DMS114 treated with DMSO at 0.1 percent for 48 hours (cell line): ENCODE measurements at regions not wholly inside any gene's neighbourhood (a gene's known extent, or its start where the extent isn't known, plus 50 kb on each side); places are given as distances from the start of the nearest gene placed in this dataset.

ENCODE experiments used
- DNase-seq: peaks from one replicate; lab custom pipeline; 2025; ENCODE audit not compliant: unreplicated experiment; lab: John Stamatoyannopoulos, UW

DNA sequence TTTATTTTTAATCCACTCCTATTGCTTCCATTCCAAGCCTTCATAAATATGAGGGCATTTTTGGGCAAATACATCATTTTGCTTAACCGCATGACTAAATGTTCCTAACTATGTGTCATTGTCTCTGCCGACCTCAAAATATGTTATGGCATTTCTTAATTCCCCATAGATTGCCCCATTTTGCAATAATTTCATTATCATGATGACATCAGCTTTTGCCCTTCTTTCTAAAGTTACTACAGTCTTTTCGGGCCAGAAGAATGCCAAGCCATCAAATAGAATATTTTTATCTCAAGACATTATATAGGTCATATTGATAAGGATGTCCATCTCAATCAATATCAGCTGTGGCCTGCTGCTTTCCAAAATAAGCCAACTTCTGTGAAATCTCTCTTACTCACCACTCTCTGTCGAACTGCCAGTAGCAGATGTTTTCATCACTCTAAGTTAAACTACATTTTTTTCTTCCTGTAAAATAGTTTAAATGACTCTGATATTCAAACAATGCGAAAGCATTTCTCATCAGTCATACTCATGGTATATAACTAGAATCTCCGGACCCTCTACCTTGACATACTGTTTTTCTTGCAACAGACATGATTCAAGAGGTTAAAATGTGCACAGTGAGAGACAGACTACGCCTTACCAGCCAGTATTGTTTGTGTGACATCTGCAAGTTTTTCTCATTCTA is 1254.6 kb upstream of the CELF2 start:
- no peak for DNase-seq

DNA sequence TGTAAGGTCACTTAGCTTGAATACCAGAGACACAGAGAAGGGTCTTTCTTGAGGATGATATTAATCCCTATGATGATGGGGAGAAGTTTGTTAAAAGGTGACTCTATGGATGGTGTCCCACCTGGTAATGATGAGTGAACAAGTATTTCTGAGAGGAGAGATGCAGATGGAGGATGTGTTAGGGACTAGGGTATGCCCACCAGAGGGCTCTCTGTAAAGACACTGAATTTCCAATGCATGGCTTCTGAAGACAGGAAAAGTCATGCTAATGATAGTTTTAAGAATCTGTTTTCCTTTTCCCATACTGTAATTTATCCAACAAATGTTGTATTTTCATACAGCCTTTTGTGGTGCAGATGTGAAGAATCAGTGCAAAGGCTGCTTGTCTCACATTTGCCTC is 1250.9 kb upstream of the CELF2 start:
- no peak for DNase-seq

DNA sequence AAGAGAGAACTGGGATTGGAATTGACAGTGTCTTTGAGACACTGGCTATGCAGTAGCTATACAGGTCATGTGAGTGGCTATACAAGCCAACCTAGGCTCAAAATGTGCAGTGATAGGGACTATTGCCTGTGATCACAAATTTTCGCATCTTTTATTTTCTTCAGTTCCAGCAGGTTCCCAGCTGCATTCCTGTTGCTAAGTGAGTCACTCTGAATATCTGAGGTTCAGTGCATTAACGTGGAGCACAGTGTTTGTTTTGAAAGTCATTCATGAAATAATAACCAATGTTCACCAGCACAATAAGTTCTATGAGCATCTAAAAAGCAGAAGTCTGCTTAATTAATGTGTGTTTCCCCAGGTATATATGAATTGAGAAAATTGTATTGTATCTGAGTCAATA is 1236.0 kb upstream of the CELF2 start:
- no peak for DNase-seq

DNA sequence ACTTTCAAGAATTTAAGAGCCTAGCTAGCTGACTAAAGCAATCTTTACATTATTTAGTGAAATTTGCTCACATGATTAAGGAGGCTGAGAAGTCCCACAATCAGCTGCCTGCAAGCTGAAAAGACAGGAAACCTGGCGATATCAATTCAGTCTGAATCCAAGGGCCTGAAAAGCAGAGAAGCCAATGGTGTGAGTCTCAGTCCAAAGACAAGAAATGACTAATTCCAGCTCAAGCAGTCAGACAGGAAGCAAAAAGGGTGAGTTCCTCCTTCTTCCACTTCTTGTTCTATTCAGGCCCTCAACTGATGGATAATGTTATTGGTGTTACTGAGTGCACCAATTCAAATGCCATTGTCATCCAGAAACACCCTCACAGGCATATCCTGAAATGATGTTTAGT is 1231.6 kb upstream of the CELF2 start:
- DNase-seq = no peak

DNA sequence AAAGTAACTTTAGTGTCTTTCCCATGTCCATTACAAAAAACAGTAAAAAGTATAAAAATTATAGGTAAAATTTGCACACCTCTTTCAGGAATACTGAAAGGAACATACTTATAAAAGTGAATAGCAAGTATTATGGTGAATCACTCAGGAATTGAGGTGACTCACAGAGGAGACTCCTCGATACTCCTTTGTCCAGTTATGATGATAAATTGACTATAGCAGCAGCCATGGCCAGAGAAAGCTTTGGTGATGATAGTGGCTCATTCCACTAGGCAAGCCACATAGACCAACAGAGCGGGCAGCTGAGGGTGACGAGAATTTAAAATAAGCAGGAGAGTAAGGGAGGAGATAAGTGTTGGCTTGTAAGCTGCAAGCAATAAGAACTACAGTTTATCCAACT is 1231.1 kb upstream of the CELF2 start:
- DNase-seq = no peak

DNA sequence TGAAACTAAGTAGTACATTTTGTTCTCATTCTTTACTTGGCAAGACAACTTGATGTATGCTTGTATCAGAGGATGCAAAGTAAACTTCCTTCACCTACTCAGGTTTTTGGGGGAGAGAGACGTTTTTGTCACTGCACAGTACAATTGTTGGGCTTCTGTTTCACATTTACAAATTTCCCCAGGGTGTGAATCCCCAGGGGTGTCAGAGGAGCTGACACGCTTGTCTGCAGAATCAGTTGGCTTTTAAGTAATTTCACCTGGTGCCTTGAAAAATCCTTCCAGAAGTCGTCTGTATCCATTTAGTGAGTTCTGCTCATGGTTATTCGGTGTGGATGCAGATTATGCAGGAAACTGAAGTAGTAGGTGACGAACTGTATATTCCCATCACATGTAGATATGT is 1227.7 kb upstream of the CELF2 start:
- no peak for DNase-seq

DNA sequence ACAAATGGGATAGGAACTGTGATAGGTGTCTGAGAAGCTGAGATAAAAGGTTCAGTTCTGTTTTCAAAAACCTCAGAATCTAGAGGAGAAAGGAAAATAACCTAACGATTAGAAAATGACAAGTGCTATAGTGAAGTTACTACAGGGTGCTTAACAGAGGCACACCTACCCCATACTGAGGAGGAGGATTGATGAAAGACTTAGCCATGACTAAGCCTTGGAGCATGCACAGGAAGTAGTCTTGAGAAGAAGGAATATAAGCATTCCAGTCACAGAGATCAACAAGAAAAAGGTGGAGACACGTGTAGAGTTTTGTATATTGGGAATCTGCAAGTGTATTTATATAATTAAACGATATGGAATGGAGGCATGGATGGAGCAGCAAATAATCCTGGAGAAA is 1225.5 kb upstream of the CELF2 start:
- DNase-seq = no peak

DNA sequence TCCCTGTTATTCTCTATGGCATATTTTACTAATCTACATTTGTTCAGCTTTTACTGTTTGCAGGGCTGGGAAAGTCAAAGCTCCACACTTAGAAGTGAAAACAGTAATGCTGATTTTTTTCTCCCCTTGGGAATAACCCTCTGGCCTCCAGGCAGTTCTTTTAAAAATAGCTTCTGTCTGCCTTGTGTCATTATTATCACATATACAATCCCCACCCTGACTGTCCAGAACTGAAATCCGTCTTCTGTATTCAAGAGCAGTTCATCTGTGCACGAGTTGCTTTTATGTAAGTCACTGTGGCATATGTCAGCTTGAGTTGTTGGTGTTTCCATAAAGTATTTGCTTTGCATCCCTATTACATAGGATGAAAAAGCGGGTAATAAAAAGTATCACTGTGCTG is 1221.1 kb upstream of the CELF2 start:
- no peak for DNase-seq

DNA sequence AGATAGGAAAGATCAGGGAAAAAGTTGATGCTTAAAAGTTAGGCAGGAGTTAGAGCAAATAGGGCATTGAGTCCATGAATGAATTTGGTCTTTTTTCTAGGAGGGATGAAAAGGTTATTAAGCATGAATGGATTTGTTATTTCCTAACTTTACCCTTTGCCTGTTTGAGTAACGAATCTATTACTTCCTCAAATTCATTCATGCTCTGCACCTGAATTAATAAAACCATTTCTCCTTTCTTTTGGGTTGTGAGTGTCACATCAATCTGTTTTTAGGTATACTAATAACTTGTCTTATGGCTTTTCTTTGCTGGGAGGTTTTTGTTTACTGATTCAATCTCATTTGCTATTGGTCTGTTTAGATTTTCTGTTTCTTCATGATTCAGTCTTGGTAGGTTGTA is 1217.7 kb upstream of the CELF2 start:
- no peak for DNase-seq

DNA sequence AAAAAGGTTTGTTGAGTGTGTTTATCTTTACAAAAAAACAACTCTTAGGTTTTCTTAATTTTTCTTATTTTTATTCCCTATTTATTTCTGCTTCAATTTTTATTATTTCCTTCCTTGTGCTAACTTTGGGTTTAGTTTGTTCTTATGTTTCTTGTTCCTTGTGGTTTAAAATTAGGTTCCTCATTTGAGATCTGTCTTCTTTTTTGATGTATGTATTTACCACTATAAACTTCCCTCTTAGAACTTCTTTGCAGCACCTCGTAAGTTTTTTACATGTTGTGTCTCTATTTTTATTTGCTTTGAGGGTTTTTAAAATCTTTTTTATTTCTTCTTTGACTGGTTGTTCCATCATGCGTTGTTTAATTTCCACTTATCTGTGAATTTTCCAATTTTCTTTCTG is 1217.1 kb upstream of the CELF2 start:
- DNase-seq = no peak

DNA sequence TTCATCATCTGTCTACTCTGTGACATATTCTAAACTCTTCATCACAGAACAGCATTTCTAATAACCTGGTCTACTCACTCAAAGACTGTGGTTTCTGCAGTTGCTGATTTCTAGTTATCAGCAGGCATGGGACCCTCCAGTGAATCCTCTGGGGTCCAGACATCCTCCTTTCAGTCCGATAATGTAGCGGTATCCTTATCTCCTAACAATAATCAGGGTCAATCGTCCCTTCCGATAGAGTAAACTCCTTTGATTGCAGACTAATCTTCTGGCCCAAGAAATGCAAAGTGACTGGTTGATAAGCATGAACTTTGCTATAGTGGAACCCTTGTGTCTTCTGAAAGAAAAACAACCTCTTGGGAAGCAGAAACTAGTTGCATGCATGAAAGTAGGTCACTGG is 1209.8 kb upstream of the CELF2 start:
- no peak for DNase-seq

DNA sequence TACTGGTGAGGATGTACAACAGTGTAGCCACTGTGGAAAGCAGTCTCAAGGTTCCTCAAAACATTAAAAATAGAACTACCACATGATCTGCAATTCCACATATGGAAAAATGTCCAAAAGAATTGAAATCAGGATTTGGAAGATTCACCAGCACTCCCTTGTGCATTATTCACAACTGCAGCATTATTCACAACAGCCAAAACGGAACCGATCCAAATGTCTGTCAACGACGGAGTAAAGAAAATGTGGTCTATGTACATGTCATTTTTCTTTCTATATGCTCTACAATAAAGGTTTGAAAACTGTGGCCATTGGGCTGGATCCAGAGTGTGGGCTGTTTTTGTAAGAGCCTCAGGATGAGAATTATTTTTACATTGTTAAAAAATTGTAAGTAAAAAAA is 1206.1 kb upstream of the CELF2 start:
- DNase-seq = no peak

DNA sequence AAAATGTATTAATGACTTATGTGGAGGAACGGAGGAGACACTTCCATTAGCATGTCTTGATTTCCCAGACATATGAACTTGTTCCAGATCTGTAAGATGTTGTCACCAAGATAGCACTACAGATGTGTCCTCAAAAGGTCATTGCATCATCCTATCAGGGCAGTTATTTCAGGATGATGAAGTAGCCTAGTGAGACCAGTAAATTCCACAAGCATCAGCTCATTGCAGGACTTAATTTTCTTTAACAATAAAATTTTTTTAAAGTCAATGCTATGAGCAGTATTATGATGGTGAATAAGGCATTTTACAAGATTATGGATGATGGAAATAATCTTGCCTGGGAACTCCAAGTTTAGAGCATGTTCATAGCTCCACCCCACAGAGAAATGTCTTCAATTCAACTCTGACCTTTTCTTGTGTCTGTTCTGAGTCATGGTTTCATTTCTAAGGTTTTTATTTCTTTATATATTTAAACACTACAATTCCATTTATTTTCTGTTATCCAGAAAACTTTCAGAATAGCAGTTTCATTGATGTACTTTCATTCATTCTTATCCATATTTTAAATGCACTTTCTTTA is 1203.3 kb upstream of the CELF2 start:
- no peak for DNase-seq

DNA sequence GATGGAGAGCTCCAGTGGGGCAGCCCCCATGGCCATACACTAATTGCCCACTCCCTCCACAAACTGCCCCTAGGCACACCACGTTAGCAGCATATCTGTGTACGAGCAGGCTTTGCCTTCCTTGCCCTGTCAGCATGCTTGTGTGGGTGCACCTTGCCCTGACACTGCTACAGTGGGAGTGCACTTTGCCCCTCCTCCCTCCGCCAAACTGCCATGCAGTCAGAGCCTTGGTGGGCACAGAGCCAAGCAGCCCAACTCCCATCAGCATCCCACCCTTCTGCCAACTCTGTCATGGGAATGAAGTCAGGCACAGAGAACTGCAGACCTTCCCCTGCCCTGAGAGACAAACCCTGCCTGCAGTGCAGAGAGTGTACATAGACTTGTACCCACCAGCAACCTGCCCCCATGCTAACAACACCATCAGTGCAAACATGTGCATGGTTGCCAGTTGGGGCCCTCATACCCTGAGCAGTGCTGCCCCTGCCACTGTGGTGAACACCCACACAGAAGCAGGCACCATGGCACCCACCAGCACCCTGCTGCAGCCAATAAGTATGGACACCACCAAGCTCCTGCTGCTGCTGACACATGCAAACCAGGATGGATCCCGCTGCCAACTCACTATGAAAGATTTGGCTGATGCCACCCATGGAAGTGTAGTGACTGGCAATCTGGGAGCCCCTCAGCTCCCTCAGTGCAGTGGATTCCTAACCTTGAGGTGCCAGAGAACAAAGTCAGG is 1197.7 kb upstream of the CELF2 start:
- no peak for DNase-seq

DNA sequence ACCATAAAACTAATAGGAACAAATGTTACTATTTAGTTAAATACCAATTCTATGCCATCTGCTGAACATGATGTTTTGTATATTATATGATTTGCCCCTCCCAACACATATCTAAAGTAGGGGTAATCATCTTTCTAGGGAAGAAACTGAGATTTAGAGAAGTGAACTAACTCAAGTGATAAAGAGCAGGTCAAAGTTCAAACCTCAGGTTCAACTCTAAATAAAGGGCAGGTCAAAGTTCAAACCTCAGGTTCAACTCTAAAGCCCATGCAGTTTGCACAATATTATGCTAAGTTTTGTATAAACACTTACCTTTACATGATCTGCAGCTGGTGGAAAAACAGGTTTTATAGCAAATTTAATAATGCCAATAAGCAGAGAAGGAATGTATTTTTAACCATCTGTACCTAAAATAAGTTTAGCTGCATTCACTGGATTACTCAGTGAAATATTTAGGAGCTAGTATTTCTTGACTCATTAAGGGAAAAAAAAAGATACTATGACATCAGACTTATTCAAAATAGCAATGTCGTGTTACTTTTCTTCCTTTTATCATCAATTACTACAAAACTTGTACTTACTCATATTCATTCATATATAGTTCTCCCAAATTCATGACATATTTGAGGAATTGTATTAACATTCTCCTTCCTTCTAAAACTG is 1194.3 kb upstream of the CELF2 start:
- no peak for DNase-seq

DNA sequence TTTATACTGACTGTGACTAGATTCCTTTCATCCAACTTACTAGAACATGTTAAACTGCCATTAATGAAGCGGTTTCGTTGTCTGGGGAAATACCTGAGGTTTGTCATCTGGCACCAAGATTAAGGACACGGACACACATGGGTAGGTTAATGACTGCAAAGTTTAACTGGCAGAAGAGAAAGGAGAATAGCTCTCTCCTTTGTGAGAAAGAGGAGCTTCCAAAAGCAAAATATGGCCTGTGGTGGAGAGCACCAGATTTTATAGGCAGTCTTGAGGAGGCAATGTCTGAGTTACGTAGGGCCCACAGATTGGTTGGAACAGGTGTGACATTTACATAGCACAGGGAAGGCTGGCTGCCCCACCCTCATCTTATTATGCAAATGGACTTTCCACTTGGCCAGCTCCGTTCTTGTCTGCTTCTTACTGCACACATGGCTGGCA is 1193.0 kb upstream of the CELF2 start:
- DNase-seq = no peak

DNA sequence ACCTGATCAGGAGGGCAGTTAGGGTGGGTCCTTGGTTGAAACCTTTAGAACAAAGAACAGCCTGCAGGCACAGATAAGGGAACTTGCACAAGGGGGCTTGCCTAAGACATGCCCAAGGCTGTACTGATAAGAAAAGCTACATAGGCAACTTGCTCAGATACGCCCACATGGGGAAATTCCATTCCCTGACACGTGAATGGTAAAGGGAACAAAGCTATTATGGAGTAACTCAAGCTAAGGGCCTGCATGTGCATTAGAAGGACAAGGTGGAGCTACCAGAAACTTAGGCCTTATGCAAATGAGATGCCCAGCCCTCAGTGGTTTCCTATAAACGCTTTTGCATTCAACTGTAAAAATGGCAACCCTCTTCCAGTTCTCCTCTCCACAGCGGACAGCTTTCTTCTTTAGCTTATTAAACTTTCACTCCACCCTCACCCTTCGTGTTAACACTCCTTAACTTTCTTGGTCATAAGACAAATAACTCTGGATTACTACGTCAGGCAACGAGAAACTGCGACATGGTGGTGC is 1192.1 kb upstream of the CELF2 start:
- DNase-seq = no peak

DNA sequence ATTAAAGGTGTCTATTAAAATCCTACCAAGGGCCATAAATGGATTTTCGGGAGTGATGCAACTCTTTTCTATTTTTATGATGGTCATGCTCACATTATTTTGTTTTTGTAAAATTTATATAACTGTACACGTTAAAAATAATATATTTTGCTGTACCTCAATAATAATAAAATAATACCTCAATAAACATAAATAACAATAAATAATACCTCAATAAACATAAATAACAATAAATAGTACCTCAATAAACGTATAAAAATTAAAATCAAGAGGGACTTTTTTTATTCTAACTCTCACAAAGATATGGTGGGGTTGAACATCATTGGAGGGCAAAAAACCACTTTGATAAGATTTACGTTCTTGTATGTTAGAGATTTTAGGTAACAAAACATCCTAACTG is 1189.6 kb upstream of the CELF2 start:
- DNase-seq = no peak

DNA sequence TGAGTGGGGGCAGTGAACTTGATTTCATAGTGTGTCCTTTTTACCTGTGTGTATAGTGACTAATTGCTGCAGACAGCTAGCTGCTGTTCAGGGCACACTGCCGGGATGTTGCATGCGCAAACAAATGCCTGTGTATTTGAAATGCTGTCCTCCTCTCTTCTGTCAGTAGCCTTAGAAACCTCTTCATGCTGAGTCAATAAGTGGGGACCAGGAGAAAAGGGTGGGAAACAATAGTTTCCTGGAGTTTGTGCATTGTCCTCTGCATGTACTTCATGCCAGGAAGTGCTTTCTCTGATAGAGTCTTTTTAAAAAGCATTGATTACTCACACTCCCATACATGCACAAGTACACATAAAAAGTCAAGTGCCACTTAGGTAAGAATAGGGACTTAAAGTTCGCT is 1183.7 kb upstream of the CELF2 start:
- DNase-seq = no peak

DNA sequence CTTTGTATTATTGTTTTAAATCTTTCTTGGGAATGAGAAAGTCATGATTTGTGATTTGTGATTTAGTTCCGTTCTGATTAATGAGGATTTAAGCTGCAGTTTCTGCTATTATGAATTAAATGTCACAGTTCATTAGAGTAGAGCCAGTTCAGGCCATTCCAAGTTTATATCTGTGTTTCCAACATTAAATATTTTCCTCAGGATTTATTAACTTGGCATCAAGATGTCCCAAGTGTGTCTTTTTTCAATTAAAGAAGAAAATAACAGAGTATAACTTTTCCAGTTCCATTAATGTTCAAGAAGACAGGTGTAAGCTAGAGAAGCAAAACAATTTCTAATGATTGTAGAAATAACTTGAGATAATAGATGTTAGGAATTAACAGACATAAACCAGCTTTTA is 1183.2 kb upstream of the CELF2 start:
- no peak for DNase-seq

DNA sequence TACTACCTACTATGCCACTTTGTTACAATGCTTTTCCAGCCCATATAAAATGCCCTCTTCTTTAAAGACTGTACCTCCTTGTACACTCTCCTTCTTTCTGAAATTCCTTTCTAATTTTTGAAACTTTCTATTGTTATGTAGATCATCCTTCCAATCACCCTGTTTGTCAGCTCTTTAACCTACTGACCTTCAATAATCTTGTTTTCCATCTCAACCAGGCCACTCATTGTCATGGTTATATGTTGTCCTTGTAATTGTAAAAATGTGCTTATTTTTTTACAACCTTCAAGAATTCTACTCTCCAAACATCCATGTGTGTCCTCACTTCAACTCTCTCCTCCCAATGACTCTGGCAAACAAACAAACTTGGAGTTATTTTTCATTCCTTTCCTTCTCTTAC is 1172.6 kb upstream of the CELF2 start:
- no peak for DNase-seq

DNA sequence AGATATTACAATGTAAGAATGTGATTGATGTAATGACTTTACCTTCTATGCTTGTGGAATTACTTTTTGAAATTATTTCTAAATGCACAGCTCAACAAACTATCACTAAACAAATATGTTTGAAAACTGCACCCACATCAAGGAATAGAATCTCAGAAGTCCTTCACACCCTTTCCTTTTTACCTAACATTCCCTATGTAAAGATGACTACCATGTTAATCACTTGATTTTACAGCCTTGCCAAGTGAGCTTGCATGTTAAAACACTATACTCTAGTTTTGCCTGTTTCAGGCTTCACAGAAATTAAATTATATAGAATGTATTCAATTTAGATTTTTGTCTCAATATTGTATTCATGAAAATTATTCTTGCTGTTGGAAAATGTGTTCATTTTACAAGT is 1169.4 kb upstream of the CELF2 start:
- no peak for DNase-seq
